GM21528 (cell line): ENCODE measurements at regions not wholly inside any gene's neighbourhood (a gene's known extent, or its start where the extent isn't known, plus 50 kb on each side); places are given as distances from the start of the nearest gene placed in this dataset.

ENCODE experiments used
- ATAC-seq: cut with Tn5 transposase; IDR thresholded peaks from one replicate; pipeline ENCODE4 v1.9.1; 2021; ENCODE audit warnings: mild to moderate bottlenecking, moderate library complexity; ENCODE audit not compliant: unreplicated experiment, low FRiP score

- no peak for ATAC-seq
Observed at GRCh38 chr1:98386675-98387440, 274.7 kb upstream of the SNX7 start.

GRCh38 chr1:98385652-98386051 is 275.9 kb upstream of the SNX7 start:
- ATAC-seq = no peak

DNA sequence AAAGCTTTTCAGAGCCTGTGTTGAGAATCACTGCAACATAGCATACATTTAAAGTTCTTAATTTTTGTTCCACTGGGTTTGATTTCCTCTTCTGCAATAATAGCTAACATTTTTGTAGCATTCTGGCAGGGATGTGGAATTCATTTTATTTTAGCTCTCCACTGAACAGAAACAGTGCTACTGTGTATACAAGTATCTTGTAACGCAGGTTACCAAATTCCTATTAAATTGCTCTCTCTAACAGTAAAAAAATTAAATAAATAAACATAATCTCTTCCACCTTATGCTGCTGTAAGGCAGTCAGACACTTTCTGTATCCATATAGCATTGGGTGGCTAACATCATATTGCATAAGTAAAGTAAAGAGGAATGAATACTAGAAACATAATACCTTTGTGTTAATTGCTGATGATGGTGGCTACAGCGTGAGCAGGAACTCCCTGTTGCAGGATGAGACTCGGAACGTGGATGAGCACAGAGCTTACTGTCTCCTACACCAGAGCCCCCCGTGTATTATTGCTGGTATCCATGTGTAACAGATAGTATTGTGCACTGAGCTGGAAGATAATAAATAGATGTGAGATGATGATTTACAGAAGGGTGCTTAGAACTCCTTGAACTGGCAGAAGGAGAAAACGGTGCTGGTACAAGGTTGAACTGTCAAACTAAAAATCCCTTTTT is 276.9 kb upstream of the SNX7 start:
- no peak for ATAC-seq

GRCh38 chr1:98382986-98383740 is 278.4 kb upstream of the SNX7 start:
- ATAC-seq = no peak

DNA sequence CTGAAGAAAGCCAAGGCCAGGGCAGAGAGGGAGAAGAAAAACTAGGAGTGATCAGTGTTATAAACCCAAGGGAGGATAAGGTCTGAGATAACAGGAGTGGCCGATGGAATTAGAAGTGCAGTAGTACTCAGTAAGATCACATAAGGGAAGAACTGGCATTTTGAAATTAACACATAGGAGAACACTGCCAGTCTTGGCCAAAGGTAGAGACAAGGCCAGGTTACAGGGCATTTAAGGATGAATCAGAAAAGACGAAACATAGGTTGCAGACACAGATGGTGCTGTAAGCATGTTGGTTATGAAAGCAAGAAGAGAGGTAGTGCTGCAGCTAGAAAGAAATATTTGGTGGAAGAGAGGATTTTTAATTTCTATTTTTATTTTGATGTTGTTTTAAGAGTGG is 278.9 kb upstream of the SNX7 start:
- no peak for ATAC-seq

DNA sequence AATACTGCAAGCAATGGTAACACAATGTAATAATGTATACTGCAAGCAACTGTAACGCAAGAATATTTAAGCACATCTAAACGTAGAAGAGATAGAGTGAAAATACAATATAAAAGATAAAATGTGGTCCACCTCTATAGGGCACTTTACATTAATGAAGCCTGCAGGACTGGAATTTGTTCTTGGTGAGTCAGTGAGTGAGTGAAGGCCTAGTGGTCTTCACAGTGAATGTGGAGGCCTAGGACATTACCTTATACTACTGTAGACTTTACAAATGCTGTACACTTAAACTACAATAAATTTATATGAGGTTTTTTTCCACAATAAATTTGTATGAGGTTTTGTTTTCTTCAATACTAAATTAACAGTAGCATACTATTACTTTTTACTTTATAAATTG is 287.4 kb upstream of the SNX7 start:
- no peak for ATAC-seq

DNA sequence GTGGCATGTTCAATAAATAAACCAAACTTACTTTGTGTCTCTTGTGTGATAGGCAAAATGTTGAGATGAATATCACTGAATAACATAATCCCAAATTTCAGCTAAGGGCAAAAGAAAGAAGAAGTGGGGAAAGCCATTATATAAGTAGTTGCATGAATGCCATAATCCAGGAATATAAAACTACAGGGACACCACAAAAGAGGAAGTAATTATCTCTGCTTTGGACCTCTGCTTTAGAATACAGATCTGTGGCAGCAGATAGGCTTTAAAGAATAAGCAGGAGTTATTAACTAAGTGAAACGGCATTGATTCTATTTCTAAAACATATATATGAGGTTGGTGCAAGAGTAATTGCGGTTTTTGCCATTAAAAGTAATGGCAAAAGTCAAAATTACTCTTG is 288.5 kb upstream of the SNX7 start:
- no peak for ATAC-seq

DNA sequence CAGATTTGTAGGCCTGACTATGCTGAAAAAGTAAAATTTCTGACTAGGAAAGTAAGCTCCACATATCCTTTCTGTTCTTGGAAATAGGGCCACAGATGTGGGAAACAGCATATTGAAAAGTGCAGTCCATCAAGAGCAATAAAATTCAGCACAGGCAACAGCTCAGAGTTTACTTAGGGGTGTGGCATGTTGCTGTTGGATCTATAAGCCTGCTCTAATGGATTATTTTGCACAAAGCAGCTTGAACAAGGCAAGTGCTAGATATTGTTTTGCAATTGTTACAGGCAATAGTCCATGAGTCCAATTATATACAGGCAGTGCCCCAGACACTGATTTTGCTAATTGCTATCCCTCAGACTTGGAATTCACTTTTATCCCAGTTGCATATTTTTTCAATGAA is 289.8 kb upstream of the SNX7 start:
- ATAC-seq = no peak

- no peak for ATAC-seq
Observed at GRCh38 chr1:98369463-98369862, 292.1 kb upstream of the SNX7 start.

- ATAC-seq = no peak
Observed at GRCh38 chr1:98368995-98369394, 292.5 kb upstream of the SNX7 start.

GRCh38 chr1:98367426-98367825 is 294.1 kb upstream of the SNX7 start:
- no peak for ATAC-seq

GRCh38 chr1:98366343-98366742 is 295.2 kb upstream of the SNX7 start:
- ATAC-seq = no peak

DNA sequence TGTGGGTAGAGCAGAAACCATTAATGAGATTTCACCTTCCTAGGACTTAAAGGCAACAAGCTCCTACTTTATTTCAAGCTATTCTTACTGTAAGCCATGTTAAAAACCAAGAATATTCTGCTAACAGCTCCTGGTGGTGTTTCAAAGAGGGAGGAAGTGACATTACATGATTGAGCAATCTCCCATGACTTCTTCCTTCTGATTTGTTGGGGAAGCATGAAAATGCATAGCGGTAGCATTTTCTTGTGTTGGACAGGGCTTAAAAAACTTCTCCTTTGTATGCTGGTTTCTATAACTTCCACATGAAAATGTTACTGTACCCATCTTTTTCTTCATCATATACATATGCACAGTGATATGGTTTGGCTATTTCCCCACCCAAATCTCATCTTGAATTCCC is 297.0 kb upstream of the SNX7 start:
- ATAC-seq = no peak

- no peak for ATAC-seq
Observed at GRCh38 chr1:98360864-98361263, 300.7 kb upstream of the SNX7 start.

GRCh38 chr1:98355656-98356383 is 305.7 kb upstream of the SNX7 start:
- ATAC-seq = no peak

- no peak for ATAC-seq
Observed at GRCh38 chr1:98352378-98352777, 309.1 kb upstream of the SNX7 start.

GRCh38 chr1:98351561-98351960 is 310.0 kb upstream of the SNX7 start:
- ATAC-seq = no peak

DNA sequence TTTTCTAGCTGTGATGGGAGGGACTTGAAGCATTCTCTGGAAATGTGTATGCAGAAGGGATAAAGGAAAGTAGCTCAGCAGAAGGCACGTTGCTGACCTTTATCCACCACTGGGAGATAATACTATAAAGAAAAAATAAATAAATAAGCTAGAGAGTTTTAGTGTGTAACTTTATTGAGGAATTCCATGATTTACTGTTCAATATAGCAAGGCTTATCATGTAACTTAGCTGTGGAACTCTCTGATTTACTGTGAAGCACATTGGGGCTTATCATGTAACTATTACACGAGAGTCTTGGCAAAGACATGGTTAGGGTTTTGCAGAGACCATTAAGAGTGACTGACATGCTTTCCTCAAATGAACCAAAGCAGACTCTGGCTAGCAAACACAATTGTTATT is 316.1 kb upstream of the SNX7 start:
- no peak for ATAC-seq

GRCh38 chr1:98344731-98345130 is 316.8 kb upstream of the SNX7 start:
- no peak for ATAC-seq

- no peak for ATAC-seq
Observed at GRCh38 chr1:98342566-98342965, 319.0 kb upstream of the SNX7 start.

DNA sequence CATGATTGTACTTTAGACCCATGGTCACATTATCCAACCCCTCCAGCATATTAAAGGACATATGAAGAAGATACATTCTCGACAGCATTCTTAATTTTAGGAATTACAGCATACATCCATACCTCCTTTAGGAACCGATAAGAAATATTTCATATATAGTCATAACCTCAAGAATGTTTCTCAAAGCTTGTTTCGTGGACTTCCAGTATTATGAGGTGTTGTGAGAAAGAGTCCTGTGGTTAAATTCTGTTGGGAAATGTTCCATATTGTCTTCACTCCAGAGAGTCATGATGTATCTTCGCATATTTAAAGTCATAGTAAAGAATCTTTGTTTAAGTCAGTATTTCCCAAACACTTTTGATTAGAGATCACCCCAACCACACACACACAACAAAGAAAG is 321.0 kb upstream of the SNX7 start:
- ATAC-seq = no peak
